Panc1 (cell line): ENCODE measurements at regions not wholly inside any gene's neighbourhood (a gene's known extent, or its start where the extent isn't known, plus 50 kb on each side); places are given as distances from the start of the nearest gene placed in this dataset.

Source experiments
- ATAC-seq: fragments of 200-7000 bp; cut with Tn5 transposase; 2 replicates; pipeline ENCODE4 v1.9.1; 2020; ENCODE audit warnings: mild to moderate bottlenecking, moderate library complexity
- BruUV-seq: library from RNA; stranded (reverse); fragments of 400-500 nt; replicated peaks from 2 replicates; lab custom pipeline; 2021; lab: Mats Ljungman, UMichigan
- CTCF ChIA-PET: fragments of 300-600 bp; sonication (Branson Sonifier 250); formaldehyde crosslinking; loops from one replicate; lab custom pipeline; 2022; ENCODE audit warnings: antibody characterized with exemption; lab: Charles Lee
- POLR2A ChIA-PET: fragments of 300-600 bp; sonication (Branson Sonifier 250); formaldehyde crosslinking; loops from one replicate; lab custom pipeline; 2022; ENCODE audit warnings: antibody characterized with exemption; lab: Charles Lee
- DNase-seq: peaks from one replicate; pipeline ENCODE4 v3.0.0-alpha.2; 2010; ENCODE audit warnings: low read depth, low spot score
- H3K27ac ChIP-seq: 2 replicates; pipeline ENCODE4 v1.5.1; 2011; ENCODE audit warnings: mild to moderate bottlenecking, low read length, inconsistent platforms
- H3K27me3 ChIP-seq: fragments of 200-500 bp; sonication (Bioruptor generic); 2 replicates; pipeline ENCODE4 v1.6.0; 2014; ENCODE audit warnings: low read length, inconsistent platforms; ENCODE audit not compliant: control insufficient read depth, insufficient read depth
- H3K36me3 ChIP-seq: fragments of 200-500 bp; sonication (Bioruptor generic); 2 replicates; pipeline ENCODE4 v1.5.1; 2014; ENCODE audit warnings: inconsistent platforms, mild to moderate bottlenecking, low read length, moderate library complexity; ENCODE audit not compliant: control insufficient read depth, insufficient read depth
- H3K4me1 ChIP-seq: 2 replicates; pipeline ENCODE4 v1.5.1; 2011; ENCODE audit warnings: inconsistent platforms, mild to moderate bottlenecking, low read length, moderate library complexity; ENCODE audit not compliant: control insufficient read depth, insufficient read depth
- H3K4me3 ChIP-seq, 2 experiments: 2 replicates each; pipeline ENCODE4 v1.5.1; 2011 to 2012; ENCODE audit warnings: low read depth in 2 of 2, low read length in 2 of 2, mild to moderate bottlenecking in 2 of 2, inconsistent platforms in 1 of 2, moderate library complexity in 1 of 2
- H3K9me3 ChIP-seq: fragments of 200-500 bp; sonication (Bioruptor generic); 2 replicates; pipeline ENCODE4 v1.5.1; 2014; ENCODE audit warnings: low read depth, mild to moderate bottlenecking, inconsistent platforms, low read length, moderate library complexity; ENCODE audit not compliant: control insufficient read depth, insufficient read depth
- POLR2AphosphoS5 ChIP-seq: IDR thresholded peaks from 2 replicates; pipeline ENCODE4 v1.6.1; 2012; ENCODE audit warnings: mild to moderate bottlenecking, low read depth, low read length, moderate library complexity
- SIN3A ChIP-seq: IDR thresholded peaks from 2 replicates; pipeline ENCODE4 v1.6.1; 2012; ENCODE audit warnings: low read depth, mild to moderate bottlenecking, low read length, moderate library complexity, borderline replicate concordance; ENCODE audit not compliant: insufficient read depth
- TCF7L2 ChIP-seq: IDR thresholded peaks from 2 replicates; pipeline ENCODE4 v1.6.1; 2011; ENCODE audit warnings: mild to moderate bottlenecking, low read depth, low read length, inconsistent platforms
- in situ Hi-C: cut with HindIII; loops from 2 replicates; pipeline ENCODE4 v1.10.0; 2016; ENCODE audit warnings: low sequenced_read_pairs, low pct_unique_long_range_greater_than_20kb
- intact Hi-C: fragments of 100-400 bp; cut with micrococcal nuclease; formaldehyde crosslinking; loops from one replicate; pipeline ENCODE4 v1.10.0; 2022; ENCODE audit not compliant: unreplicated experiment
- TF ChIP-seq, protein P1 (sequence below): fragments of 450-650 bp; IDR thresholded peaks from 2 replicates; pipeline ENCODE4 v1.5.1; 2017; ENCODE audit warnings: mild to moderate bottlenecking
- TF ChIP-seq, protein P2 (sequence below), 2 experiments: IDR thresholded peaks; 2 replicates each; pipeline ENCODE4 v1.6.1; 2011 to 2012; ENCODE audit warnings: low read depth in 2 of 2, control low read depth in 1 of 2, low read length in 1 of 2, mild to moderate bottlenecking in 1 of 2, moderate library complexity in 1 of 2; ENCODE audit not compliant: insufficient read depth in 1 of 2

DNA sequence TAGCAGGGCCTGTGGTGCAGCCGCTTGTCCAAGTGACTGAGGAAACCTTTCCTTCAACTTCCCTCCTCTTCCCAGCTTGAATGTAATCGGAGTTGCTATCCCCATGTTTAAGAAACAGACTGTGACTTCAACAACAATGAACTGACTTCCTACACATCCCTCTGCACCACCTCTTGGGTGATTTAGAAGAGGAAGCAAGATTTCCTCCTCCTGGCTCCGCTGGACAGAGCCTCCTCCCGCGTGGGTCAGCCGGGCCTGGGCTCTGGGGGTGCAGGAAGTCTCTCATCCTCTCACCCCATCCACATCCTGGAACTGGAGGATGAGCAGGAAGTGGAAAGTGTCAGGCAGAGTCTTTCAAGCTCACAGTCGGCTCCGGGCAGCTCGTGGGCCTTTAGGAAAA, 84.3 kb downstream of the GATA6 start:
- DNase-seq (no peak), ATAC-seq (no peak)
- ChIA-PET CTCF (no interaction called here), POLR2A (no interaction called here)
- H3K27me3 ChIP-seq, result peaks cover 4% of the 10 kb centered on the region; the same call in 1 of the 2 replicates
- H3K9me3 ChIP-seq, result no peaks in the 10 kb centered on the region
- no peak overlapping the region for H3K4me3 ChIP-seq
- intact Hi-C loops, result no loop called here
- H3K36me3 ChIP-seq, result no peaks in the 10 kb centered on the region
- no TSS peak for BruUV-seq
- no peak for TF ChIP-seq POLR2AphosphoS5
- no peak overlapping the region for H3K27ac ChIP-seq
- in situ Hi-C loops, result no loop called here
- no peaks in the 10 kb centered on the region for H3K4me1 ChIP-seq

DNA sequence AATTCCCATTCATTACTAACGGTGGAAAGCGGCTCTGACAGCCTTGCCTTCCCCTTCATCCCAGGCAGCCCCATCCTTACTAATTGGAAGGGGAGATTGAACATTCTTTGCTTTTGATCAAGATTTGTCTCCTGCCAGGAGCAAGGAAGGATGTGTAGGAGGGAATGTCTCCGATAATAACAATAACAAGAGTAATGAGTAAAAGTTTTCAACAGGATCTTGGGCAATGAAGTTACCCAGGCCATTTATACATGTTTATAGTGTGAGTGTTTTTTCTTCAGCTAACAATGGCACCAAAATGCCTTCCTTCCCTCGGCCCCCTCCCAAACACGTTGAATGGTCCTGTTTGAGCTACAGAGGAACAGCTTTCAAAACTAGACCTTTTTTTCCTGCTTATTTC, 83.8 kb downstream of the GATA6 start:
- POLR2A ChIA-PET, result no interaction called here
- in situ Hi-C loops, result no loop called here
- ATAC-seq (no peak), DNase-seq (no peak)
- no peak overlapping the region for H3K4me3 ChIP-seq
- intact Hi-C loops, result no loop called here
- H3K27ac ChIP-seq, result no peak overlapping the region
- peaks cover 4% of the 10 kb centered on the region; the same call in 1 of the 2 replicates for H3K27me3 ChIP-seq
- no peaks in the 10 kb centered on the region for H3K36me3 ChIP-seq
- no peaks in the 10 kb centered on the region for H3K9me3 ChIP-seq
- no TSS peak for BruUV-seq
- CTCF ChIA-PET, result no interaction called here
- H3K4me1 ChIP-seq, result no peaks in the 10 kb centered on the region
- TF ChIP-seq POLR2AphosphoS5 (no peak), SIN3A (no peak), TCF7L2 (no peak)
- TF ChIP-seq, protein P1, sequence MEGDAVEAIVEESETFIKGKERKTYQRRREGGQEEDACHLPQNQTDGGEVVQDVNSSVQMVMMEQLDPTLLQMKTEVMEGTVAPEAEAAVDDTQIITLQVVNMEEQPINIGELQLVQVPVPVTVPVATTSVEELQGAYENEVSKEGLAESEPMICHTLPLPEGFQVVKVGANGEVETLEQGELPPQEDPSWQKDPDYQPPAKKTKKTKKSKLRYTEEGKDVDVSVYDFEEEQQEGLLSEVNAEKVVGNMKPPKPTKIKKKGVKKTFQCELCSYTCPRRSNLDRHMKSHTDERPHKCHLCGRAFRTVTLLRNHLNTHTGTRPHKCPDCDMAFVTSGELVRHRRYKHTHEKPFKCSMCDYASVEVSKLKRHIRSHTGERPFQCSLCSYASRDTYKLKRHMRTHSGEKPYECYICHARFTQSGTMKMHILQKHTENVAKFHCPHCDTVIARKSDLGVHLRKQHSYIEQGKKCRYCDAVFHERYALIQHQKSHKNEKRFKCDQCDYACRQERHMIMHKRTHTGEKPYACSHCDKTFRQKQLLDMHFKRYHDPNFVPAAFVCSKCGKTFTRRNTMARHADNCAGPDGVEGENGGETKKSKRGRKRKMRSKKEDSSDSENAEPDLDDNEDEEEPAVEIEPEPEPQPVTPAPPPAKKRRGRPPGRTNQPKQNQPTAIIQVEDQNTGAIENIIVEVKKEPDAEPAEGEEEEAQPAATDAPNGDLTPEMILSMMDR, result no peak
- TF ChIP-seq, protein P2, sequence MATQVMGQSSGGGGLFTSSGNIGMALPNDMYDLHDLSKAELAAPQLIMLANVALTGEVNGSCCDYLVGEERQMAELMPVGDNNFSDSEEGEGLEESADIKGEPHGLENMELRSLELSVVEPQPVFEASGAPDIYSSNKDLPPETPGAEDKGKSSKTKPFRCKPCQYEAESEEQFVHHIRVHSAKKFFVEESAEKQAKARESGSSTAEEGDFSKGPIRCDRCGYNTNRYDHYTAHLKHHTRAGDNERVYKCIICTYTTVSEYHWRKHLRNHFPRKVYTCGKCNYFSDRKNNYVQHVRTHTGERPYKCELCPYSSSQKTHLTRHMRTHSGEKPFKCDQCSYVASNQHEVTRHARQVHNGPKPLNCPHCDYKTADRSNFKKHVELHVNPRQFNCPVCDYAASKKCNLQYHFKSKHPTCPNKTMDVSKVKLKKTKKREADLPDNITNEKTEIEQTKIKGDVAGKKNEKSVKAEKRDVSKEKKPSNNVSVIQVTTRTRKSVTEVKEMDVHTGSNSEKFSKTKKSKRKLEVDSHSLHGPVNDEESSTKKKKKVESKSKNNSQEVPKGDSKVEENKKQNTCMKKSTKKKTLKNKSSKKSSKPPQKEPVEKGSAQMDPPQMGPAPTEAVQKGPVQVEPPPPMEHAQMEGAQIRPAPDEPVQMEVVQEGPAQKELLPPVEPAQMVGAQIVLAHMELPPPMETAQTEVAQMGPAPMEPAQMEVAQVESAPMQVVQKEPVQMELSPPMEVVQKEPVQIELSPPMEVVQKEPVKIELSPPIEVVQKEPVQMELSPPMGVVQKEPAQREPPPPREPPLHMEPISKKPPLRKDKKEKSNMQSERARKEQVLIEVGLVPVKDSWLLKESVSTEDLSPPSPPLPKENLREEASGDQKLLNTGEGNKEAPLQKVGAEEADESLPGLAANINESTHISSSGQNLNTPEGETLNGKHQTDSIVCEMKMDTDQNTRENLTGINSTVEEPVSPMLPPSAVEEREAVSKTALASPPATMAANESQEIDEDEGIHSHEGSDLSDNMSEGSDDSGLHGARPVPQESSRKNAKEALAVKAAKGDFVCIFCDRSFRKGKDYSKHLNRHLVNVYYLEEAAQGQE (IDR thresholded peaks at IDR 0.05; ENCODE audit: insufficient read depth in 1 of 2, low read depth in 2 of 2, low read length in 1 of 2), result no peak
